ENCODE measurements at regions not wholly inside any gene's neighbourhood (a gene's known extent, or its start where the extent isn't known, plus 50 kb on each side); places are given as distances from the start of the nearest gene placed in this dataset.

- H3K36me3 Mint-ChIP-seq (ENCODE audit: low read depth), result no peaks in the 10 kb centered on the region
- no peak overlapping the region for H3K4me3 Mint-ChIP-seq
- H3K27me3 Mint-ChIP-seq (ENCODE audit: insufficient read depth, low read depth, poor library complexity), result peaks cover 2% of the 10 kb centered on the region
Observed at GRCh38 chr5:2023196-2023595, 140.5 kb upstream of the IRX4 start.

GRCh38 chr5:2022436-2022835, 139.7 kb upstream of the IRX4 start:
- H3K4me3 ChIP-seq, result no peak overlapping the region
- H3F3A ChIP-seq (replicated peaks; ENCODE audit: low read depth), result no peaks in the 10 kb centered on the region
- no peak overlapping the region for H3K4me2 ChIP-seq
- Mint-ChIP-seq H3K27ac (no peak overlapping the region), H3K36me3 (ENCODE audit: low read depth) (no peaks in the 10 kb centered on the region), H3K4me1 (peaks cover 3% of the 10 kb centered on the region), H3K4me3 (no peak overlapping the region), H3K27me3 (ENCODE audit: insufficient read depth, low read depth, poor library complexity) (peaks cover 2% of the 10 kb centered on the region), H3K9me3 (peaks cover 3% of the 10 kb centered on the region; the same call in 1 of the 3 replicates)
- H3K27me3 ChIP-seq (ENCODE audit: insufficient read depth), result no peaks in the 10 kb centered on the region
- no peak overlapping the region for H2AFZ ChIP-seq
- H3K27ac ChIP-seq (ENCODE audit: low read depth), result no peak overlapping the region
- H3K9me2 ChIP-seq (ENCODE audit: insufficient read depth), result no peaks in the 10 kb centered on the region
- H3K79me2 ChIP-seq (replicated peaks; ENCODE audit: insufficient read depth), result no peaks in the 10 kb centered on the region
- DNase-seq (ENCODE audit: low spot score) (no peak), ATAC-seq (no peak)
- no peaks in the 10 kb centered on the region for H4K20me1 ChIP-seq (replicated peaks; ENCODE audit: insufficient read depth)
- H3K4me1 ChIP-seq (ENCODE audit: insufficient read depth), result no peaks in the 10 kb centered on the region
- H3K36me3 ChIP-seq (ENCODE audit: insufficient read depth), result no peaks in the 10 kb centered on the region
- TF ChIP-seq EZH2 (IDR thresholded peaks at IDR 0.05; ENCODE audit: low read depth, unreplicated experiment), result no peak
- TF ChIP-seq POLR2AphosphoS5 (IDR thresholded peaks at IDR 0.05; ENCODE audit: low read depth), result no peak
- TF ChIP-seq JUNB (IDR thresholded peaks at IDR 0.05; ENCODE audit: unreplicated experiment), result no peak
- TF ChIP-seq ZNF331 (CRISPR knock-in tag; IDR thresholded peaks at IDR 0.05; ENCODE audit: low read depth), result no peak
- TF ChIP-seq, protein P1, sequence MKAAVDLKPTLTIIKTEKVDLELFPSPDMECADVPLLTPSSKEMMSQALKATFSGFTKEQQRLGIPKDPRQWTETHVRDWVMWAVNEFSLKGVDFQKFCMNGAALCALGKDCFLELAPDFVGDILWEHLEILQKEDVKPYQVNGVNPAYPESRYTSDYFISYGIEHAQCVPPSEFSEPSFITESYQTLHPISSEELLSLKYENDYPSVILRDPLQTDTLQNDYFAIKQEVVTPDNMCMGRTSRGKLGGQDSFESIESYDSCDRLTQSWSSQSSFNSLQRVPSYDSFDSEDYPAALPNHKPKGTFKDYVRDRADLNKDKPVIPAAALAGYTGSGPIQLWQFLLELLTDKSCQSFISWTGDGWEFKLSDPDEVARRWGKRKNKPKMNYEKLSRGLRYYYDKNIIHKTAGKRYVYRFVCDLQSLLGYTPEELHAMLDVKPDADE (IDR thresholded peaks at IDR 0.05), result no peak
- TF ChIP-seq, protein P2, sequence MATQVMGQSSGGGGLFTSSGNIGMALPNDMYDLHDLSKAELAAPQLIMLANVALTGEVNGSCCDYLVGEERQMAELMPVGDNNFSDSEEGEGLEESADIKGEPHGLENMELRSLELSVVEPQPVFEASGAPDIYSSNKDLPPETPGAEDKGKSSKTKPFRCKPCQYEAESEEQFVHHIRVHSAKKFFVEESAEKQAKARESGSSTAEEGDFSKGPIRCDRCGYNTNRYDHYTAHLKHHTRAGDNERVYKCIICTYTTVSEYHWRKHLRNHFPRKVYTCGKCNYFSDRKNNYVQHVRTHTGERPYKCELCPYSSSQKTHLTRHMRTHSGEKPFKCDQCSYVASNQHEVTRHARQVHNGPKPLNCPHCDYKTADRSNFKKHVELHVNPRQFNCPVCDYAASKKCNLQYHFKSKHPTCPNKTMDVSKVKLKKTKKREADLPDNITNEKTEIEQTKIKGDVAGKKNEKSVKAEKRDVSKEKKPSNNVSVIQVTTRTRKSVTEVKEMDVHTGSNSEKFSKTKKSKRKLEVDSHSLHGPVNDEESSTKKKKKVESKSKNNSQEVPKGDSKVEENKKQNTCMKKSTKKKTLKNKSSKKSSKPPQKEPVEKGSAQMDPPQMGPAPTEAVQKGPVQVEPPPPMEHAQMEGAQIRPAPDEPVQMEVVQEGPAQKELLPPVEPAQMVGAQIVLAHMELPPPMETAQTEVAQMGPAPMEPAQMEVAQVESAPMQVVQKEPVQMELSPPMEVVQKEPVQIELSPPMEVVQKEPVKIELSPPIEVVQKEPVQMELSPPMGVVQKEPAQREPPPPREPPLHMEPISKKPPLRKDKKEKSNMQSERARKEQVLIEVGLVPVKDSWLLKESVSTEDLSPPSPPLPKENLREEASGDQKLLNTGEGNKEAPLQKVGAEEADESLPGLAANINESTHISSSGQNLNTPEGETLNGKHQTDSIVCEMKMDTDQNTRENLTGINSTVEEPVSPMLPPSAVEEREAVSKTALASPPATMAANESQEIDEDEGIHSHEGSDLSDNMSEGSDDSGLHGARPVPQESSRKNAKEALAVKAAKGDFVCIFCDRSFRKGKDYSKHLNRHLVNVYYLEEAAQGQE (IDR thresholded peaks at IDR 0.05; ENCODE audit: unreplicated experiment), result no peak
- no peak for TF ChIP-seq CREB1 (CRISPR knock-in tag; IDR thresholded peaks at IDR 0.05; ENCODE audit: low read depth)
- TF ChIP-seq EZH2phosphoT487 (IDR thresholded peaks at IDR 0.05; ENCODE audit: unreplicated experiment), result no peak
- TF ChIP-seq STAT1 (IDR thresholded peaks at IDR 0.05; ENCODE audit: unreplicated experiment), result no peak
- TF ChIP-seq, protein P3, sequence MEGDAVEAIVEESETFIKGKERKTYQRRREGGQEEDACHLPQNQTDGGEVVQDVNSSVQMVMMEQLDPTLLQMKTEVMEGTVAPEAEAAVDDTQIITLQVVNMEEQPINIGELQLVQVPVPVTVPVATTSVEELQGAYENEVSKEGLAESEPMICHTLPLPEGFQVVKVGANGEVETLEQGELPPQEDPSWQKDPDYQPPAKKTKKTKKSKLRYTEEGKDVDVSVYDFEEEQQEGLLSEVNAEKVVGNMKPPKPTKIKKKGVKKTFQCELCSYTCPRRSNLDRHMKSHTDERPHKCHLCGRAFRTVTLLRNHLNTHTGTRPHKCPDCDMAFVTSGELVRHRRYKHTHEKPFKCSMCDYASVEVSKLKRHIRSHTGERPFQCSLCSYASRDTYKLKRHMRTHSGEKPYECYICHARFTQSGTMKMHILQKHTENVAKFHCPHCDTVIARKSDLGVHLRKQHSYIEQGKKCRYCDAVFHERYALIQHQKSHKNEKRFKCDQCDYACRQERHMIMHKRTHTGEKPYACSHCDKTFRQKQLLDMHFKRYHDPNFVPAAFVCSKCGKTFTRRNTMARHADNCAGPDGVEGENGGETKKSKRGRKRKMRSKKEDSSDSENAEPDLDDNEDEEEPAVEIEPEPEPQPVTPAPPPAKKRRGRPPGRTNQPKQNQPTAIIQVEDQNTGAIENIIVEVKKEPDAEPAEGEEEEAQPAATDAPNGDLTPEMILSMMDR (conservative IDR thresholded peaks at IDR 0.05; ENCODE audit: low read depth in 2 of 2), result no peak
- TF ChIP-seq NANOG (IDR thresholded peaks at IDR 0.05; ENCODE audit: borderline replicate concordance), result no peak

More at GRCh38 chr5:2023196-2023595, 140.5 kb upstream of the IRX4 start:
- Histone ChIP-seq H3K36me3 (ENCODE audit: insufficient read depth) (no peaks in the 10 kb centered on the region), H3F3A (replicated peaks; ENCODE audit: low read depth) (no peaks in the 10 kb centered on the region), H3K79me2 (replicated peaks; ENCODE audit: insufficient read depth) (no peaks in the 10 kb centered on the region), H2AFZ (no peak overlapping the region), H3K4me3 (no peak overlapping the region), H3K9me2 (ENCODE audit: insufficient read depth) (no peaks in the 10 kb centered on the region), H3K4me2 (no peak overlapping the region), H3K27me3 (ENCODE audit: insufficient read depth) (no peaks in the 10 kb centered on the region), H3K27ac (ENCODE audit: low read depth) (no peak overlapping the region), H4K20me1 (replicated peaks; ENCODE audit: insufficient read depth) (no peaks in the 10 kb centered on the region), H3K4me1 (ENCODE audit: insufficient read depth) (no peaks in the 10 kb centered on the region)
- Mint-ChIP-seq H3K9me3 (peaks cover 6% of the 10 kb centered on the region; the same call in 1 of the 3 replicates), H3K4me1 (peaks cover 3% of the 10 kb centered on the region), H3K27ac (no peak overlapping the region)
- TF ChIP-seq ZNF331 (CRISPR knock-in tag; IDR thresholded peaks at IDR 0.05; ENCODE audit: low read depth) (no peak), JUNB (IDR thresholded peaks at IDR 0.05; ENCODE audit: unreplicated experiment) (no peak)
- ATAC-seq, result no peak
- DNase-seq (ENCODE audit: low spot score), result no peak

Data from GM23338 (cell line).